Immature natural killer cell (primary cell): ENCODE measurements at regions not wholly inside any gene's neighbourhood (a gene's known extent, or its start where the extent isn't known, plus 50 kb on each side); places are given as distances from the start of the nearest gene placed in this dataset.

Source experiments
- DNase-seq, 3 donors: peaks; one replicate each; pipeline ENCODE4 v3.0.0; 2022; ENCODE audit warnings: mixed read lengths in 1 of 3
- H3K27ac Mint-ChIP-seq, 6 donors: one replicate each; pipeline ENCODE4 v1.8.0; 2020; ENCODE audit warnings: mixed read lengths in 6 of 6, mild to moderate bottlenecking in 5 of 6, inconsistent platforms in 4 of 6, moderate library complexity in 3 of 6
- H3K27me3 Mint-ChIP-seq, 3 donors: one replicate each; pipeline ENCODE4 v1.8.0; 2020 to 2021; ENCODE audit warnings: low read depth in 3 of 3, mild to moderate bottlenecking in 3 of 3, mixed read lengths in 3 of 3, moderate library complexity in 3 of 3, inconsistent platforms in 1 of 3
- H3K36me3 Mint-ChIP-seq, 3 donors: one replicate each; pipeline ENCODE4 v1.8.0; 2020; ENCODE audit warnings: mixed read lengths in 3 of 3, inconsistent platforms in 2 of 3, mild to moderate bottlenecking in 2 of 3
- H3K4me1 Mint-ChIP-seq, 2 donors: one replicate each; pipeline ENCODE4 v1.8.0; 2020; ENCODE audit warnings: inconsistent platforms in 2 of 2, mild to moderate bottlenecking in 2 of 2, mixed read lengths in 2 of 2, moderate library complexity in 1 of 2
- H3K4me3 Mint-ChIP-seq, 5 donors: one replicate each; pipeline ENCODE4 v1.8.0; 2020; ENCODE audit warnings: mild to moderate bottlenecking in 5 of 5, mixed read lengths in 5 of 5, inconsistent platforms in 3 of 5, moderate library complexity in 3 of 5
- H3K9me3 Mint-ChIP-seq, 6 donors: one replicate each; pipeline ENCODE4 v1.8.0; 2020; ENCODE audit warnings: mild to moderate bottlenecking in 6 of 6, mixed read lengths in 6 of 6, inconsistent platforms in 4 of 6, moderate library complexity in 3 of 6

GRCh38 chr14:26730929-26731618 is 133.2 kb upstream of the NOVA1 start:
- peaks cover 0 to 4% (median 0%) of the 10 kb centered on the region in 3 donors for H3K27me3 Mint-ChIP-seq
- H3K36me3 Mint-ChIP-seq: peaks cover 0 to 3% (median 0%) of the 10 kb centered on the region in 3 donors
- no peak for DNase-seq
- H3K4me1 Mint-ChIP-seq: no peaks in the 10 kb centered on the region
- no peak overlapping the region for H3K4me3 Mint-ChIP-seq
- no peak overlapping the region for H3K27ac Mint-ChIP-seq
- peaks cover 5 to 23% (median 14%) of the 10 kb centered on the region in 6 donors for H3K9me3 Mint-ChIP-seq

GRCh38 chr14:26735811-26736210 is 138.0 kb upstream of the NOVA1 start:
- Mint-ChIP-seq H3K27me3 (peaks cover 0 to 1% (median 0%) of the 10 kb centered on the region in 3 donors), H3K4me3 (no peak overlapping the region), H3K4me1 (no peaks in the 10 kb centered on the region), H3K27ac (no peak overlapping the region), H3K9me3 (peaks cover 4 to 28% (median 10%) of the 10 kb centered on the region in 6 donors), H3K36me3 (no peaks in the 10 kb centered on the region)
- no peak for DNase-seq

- Mint-ChIP-seq H3K36me3 (no peaks in the 10 kb centered on the region), H3K4me3 (no peak overlapping the region), H3K9me3 (peaks cover 5 to 21% (median 10%) of the 10 kb centered on the region in 6 donors), H3K27ac (no peak overlapping the region), H3K27me3 (peaks cover 0 to 2% (median 0%) of the 10 kb centered on the region in 3 donors), H3K4me1 (no peaks in the 10 kb centered on the region)
- DNase-seq: no peak
Measured at GRCh38 chr14:26738571-26738970, 140.7 kb upstream of the NOVA1 start.

- Mint-ChIP-seq H3K4me3 (no peak overlapping the region), H3K36me3 (no peaks in the 10 kb centered on the region), H3K27me3 (peaks cover 0 to 2% (median 0%) of the 10 kb centered on the region in 3 donors), H3K4me1 (no peaks in the 10 kb centered on the region), H3K27ac (no peak overlapping the region), H3K9me3 (peaks cover 10 to 40% (median 15%) of the 10 kb centered on the region in 6 donors)
- no peak for DNase-seq
Measured at GRCh38 chr14:26741711-26742212, 143.9 kb upstream of the NOVA1 start.

GRCh38 chr14:26743284-26743683 is 145.5 kb upstream of the NOVA1 start:
- no peaks in the 10 kb centered on the region for H3K4me1 Mint-ChIP-seq

GRCh38 chr14:26744903-26745302 is 147.1 kb upstream of the NOVA1 start:
- no peaks in the 10 kb centered on the region for H3K4me1 Mint-ChIP-seq
- DNase-seq: no peak
- no peaks in the 10 kb centered on the region for H3K36me3 Mint-ChIP-seq
- H3K27ac Mint-ChIP-seq: no peak overlapping the region
- H3K4me3 Mint-ChIP-seq: no peak overlapping the region
- peaks cover 10 to 32% (median 13%) of the 10 kb centered on the region in 6 donors for H3K9me3 Mint-ChIP-seq
- peaks cover 0 to 2% (median 0%) of the 10 kb centered on the region in 3 donors for H3K27me3 Mint-ChIP-seq

More at GRCh38 chr14:26743284-26743683, 145.5 kb upstream of the NOVA1 start:
- no peaks in the 10 kb centered on the region for H3K36me3 Mint-ChIP-seq
- no peak overlapping the region for H3K4me3 Mint-ChIP-seq
- H3K27ac Mint-ChIP-seq: no peak overlapping the region
- peaks cover 0 to 2% (median 0%) of the 10 kb centered on the region in 3 donors for H3K27me3 Mint-ChIP-seq
- H3K9me3 Mint-ChIP-seq: peaks cover 10 to 40% (median 16%) of the 10 kb centered on the region in 6 donors
- no peak for DNase-seq

GRCh38 chr14:26761532-26761931 is 163.7 kb upstream of the NOVA1 start:
- Mint-ChIP-seq H3K36me3 (no peaks in the 10 kb centered on the region), H3K9me3 (peaks cover 3 to 32% (median 12%) of the 10 kb centered on the region in 6 donors), H3K27me3 (no peaks in the 10 kb centered on the region), H3K4me3 (no peak overlapping the region), H3K4me1 (no peaks in the 10 kb centered on the region), H3K27ac (no peak overlapping the region)
- no peak for DNase-seq

- Mint-ChIP-seq H3K9me3 (peaks cover 5 to 39% (median 11%) of the 10 kb centered on the region in 6 donors), H3K36me3 (no peaks in the 10 kb centered on the region), H3K4me1 (no peaks in the 10 kb centered on the region), H3K4me3 (no peak overlapping the region), H3K27me3 (no peaks in the 10 kb centered on the region), H3K27ac (no peak overlapping the region)
- no peak for DNase-seq
Measured at GRCh38 chr14:26765301-26765700, 167.5 kb upstream of the NOVA1 start.

GRCh38 chr14:26765768-26766520 is 168.1 kb upstream of the NOVA1 start:
- no peaks in the 10 kb centered on the region for H3K4me1 Mint-ChIP-seq
- no peak overlapping the region for H3K4me3 Mint-ChIP-seq
- no peaks in the 10 kb centered on the region for H3K36me3 Mint-ChIP-seq
- no peaks in the 10 kb centered on the region for H3K27me3 Mint-ChIP-seq
- peaks cover 7 to 39% (median 14%) of the 10 kb centered on the region in 6 donors for H3K9me3 Mint-ChIP-seq
- no peak for DNase-seq
- H3K27ac Mint-ChIP-seq: no peak overlapping the region

- Mint-ChIP-seq H3K4me1 (no peaks in the 10 kb centered on the region), H3K36me3 (no peaks in the 10 kb centered on the region), H3K4me3 (no peak overlapping the region), H3K9me3 (peaks cover 8 to 31% (median 12%) of the 10 kb centered on the region in 6 donors), H3K27me3 (no peaks in the 10 kb centered on the region), H3K27ac (no peak overlapping the region)
- DNase-seq: no peak
Measured at GRCh38 chr14:26766726-26767125, 168.9 kb upstream of the NOVA1 start.

- no peak overlapping the region for H3K4me3 Mint-ChIP-seq
- DNase-seq: no peak
- H3K4me1 Mint-ChIP-seq: no peaks in the 10 kb centered on the region
- H3K27me3 Mint-ChIP-seq: no peaks in the 10 kb centered on the region
- peaks cover 7 to 39% (median 18%) of the 10 kb centered on the region in 6 donors for H3K9me3 Mint-ChIP-seq
- H3K27ac Mint-ChIP-seq: no peak overlapping the region
- peaks cover 0 to 3% (median 0%) of the 10 kb centered on the region in 3 donors for H3K36me3 Mint-ChIP-seq
Measured at GRCh38 chr14:26773906-26774593, 176.2 kb upstream of the NOVA1 start.

GRCh38 chr14:26775765-26776563 is 178.1 kb upstream of the NOVA1 start:
- Mint-ChIP-seq H3K4me3 (no peak overlapping the region), H3K27ac (no peak overlapping the region), H3K9me3 (peaks cover 4 to 36% (median 12%) of the 10 kb centered on the region in 6 donors), H3K36me3 (peaks cover 0 to 3% (median 0%) of the 10 kb centered on the region in 3 donors), H3K4me1 (no peaks in the 10 kb centered on the region), H3K27me3 (no peaks in the 10 kb centered on the region)
- no peak for DNase-seq

GRCh38 chr14:26791117-26791806 is 193.4 kb upstream of the NOVA1 start:
- H3K4me1 Mint-ChIP-seq: no peaks in the 10 kb centered on the region
- no peak overlapping the region for H3K4me3 Mint-ChIP-seq
- H3K27me3 Mint-ChIP-seq: no peaks in the 10 kb centered on the region
- H3K36me3 Mint-ChIP-seq: no peaks in the 10 kb centered on the region
- no peak for DNase-seq
- H3K27ac Mint-ChIP-seq: no peak overlapping the region
- peaks cover 10 to 58% (median 26%) of the 10 kb centered on the region in 6 donors for H3K9me3 Mint-ChIP-seq
